ENCODE measurements at regions not wholly inside any gene's neighbourhood (a gene's known extent, or its start where the extent isn't known, plus 50 kb on each side); places are given as distances from the start of the nearest gene placed in this dataset.
A peak's percentile ranks its signal among the peaks of the same experiment; 100 is the strongest.

DNA sequence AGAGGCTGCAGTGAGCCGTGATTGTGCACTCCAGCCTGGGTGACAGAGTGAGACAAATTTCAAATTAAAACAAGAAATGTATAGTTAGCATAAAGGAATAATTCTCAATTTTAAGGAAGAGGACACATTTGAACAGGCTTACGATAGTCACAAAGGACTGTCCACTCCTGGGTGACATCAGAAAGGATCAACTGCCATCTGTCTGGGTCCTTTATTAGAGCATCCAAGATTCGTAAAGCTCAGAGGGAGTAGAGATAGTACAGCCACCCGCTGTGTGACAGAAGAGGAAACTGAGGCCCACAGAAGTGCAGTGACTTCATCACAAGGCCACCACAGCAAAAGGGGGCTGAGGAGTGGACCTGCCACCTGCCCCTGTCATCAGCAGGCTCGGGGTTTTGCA lies 149.3 kb upstream of the RBPJ start:
- H3K4me2 ChIP-seq (ENCODE audit: low read length): no peak overlapping the region
- H2BK120ac ChIP-seq (ENCODE audit: insufficient read depth, low read length, poor library complexity): no peak overlapping the region
- H3K79me1 ChIP-seq (ENCODE audit: low read length): no peaks in the 10 kb centered on the region
- no peak overlapping the region for H3K23ac ChIP-seq (ENCODE audit: low read length)
- H3K27me3 ChIP-seq (ENCODE audit: insufficient read depth, low read length): no peaks in the 10 kb centered on the region
- H3K9me3 ChIP-seq (ENCODE audit: insufficient read depth, low read depth, low read length): no peaks in the 10 kb centered on the region
- no peaks in the 10 kb centered on the region for H3K79me2 ChIP-seq (ENCODE audit: control insufficient read depth, insufficient read depth, low read length, poor library complexity)
- H2AK5ac ChIP-seq (ENCODE audit: low read length): no peak overlapping the region
- H3K4me3 ChIP-seq (ENCODE audit: low read depth, low read length): no peak overlapping the region
- H2BK12ac ChIP-seq (ENCODE audit: low read length): no peak overlapping the region
- peaks cover 0 to 4% of the 10 kb centered on the region in 2 experiments for H3K36me3 ChIP-seq (ENCODE audit: control insufficient read depth in 1 of 2, insufficient read depth in 2 of 2, low read length in 2 of 2)
- no CpG with 5 or more reads among the region's 5 CpGs for WGBS (ENCODE audit: extremely low coverage, insufficient coverage, insufficient read length)
- H4K12ac ChIP-seq (ENCODE audit: low read depth, low read length): no peak overlapping the region
- no peak overlapping the region for H3K18ac ChIP-seq (ENCODE audit: low read length)
- no peak overlapping the region for H2BK5ac ChIP-seq (ENCODE audit: low read depth, low read length, poor library complexity)
- no peak overlapping the region for H4K91ac ChIP-seq (ENCODE audit: low read depth, low read length)
- H3K4ac ChIP-seq (ENCODE audit: low read depth, low read length): no peak overlapping the region
- H3K4me1 ChIP-seq (ENCODE audit: control insufficient read depth in 1 of 2, insufficient read depth in 2 of 2, low read length in 2 of 2): peaks cover 0 to under 1% of the 10 kb centered on the region in 2 experiments
- no peak overlapping the region for H3K14ac ChIP-seq (ENCODE audit: low read length)
- H3K9ac ChIP-seq (ENCODE audit: low read length): no peak overlapping the region
- no peak overlapping the region for H3K27ac ChIP-seq (ENCODE audit: low read depth, low read length)
- H2AFZ ChIP-seq (ENCODE audit: insufficient read depth, low read length, poor library complexity): no peak overlapping the region
- H4K8ac ChIP-seq (ENCODE audit: low read depth, low read length): no peak overlapping the region
- no peak for DNase-seq

DNA sequence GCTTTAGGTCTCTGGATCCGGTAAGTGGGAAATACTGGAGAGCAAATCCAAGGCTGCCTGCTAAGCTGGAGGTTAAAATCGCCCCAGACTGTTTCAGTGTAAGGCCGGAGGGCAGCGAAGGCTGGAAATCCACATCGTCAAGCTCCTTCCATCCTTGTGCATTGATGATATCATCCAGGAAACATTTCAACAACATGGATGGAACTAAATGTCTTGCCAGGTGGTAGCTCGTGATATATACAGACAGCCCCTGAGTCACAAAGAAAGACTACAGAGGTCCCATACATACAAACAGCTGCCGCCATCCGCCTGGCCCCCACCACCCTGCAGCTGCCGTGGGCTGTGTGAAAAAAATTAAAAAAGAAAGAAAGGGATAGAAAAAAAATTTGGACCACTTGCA lies 148.9 kb upstream of the RBPJ start:
- Histone ChIP-seq H3K27ac (ENCODE audit: low read depth, low read length) (no peak overlapping the region), H3K4me2 (ENCODE audit: low read length) (no peak overlapping the region)
- no CpG with 5 or more reads among the region's 9 CpGs for WGBS (ENCODE audit: extremely low coverage, insufficient coverage, insufficient read length)

DNA sequence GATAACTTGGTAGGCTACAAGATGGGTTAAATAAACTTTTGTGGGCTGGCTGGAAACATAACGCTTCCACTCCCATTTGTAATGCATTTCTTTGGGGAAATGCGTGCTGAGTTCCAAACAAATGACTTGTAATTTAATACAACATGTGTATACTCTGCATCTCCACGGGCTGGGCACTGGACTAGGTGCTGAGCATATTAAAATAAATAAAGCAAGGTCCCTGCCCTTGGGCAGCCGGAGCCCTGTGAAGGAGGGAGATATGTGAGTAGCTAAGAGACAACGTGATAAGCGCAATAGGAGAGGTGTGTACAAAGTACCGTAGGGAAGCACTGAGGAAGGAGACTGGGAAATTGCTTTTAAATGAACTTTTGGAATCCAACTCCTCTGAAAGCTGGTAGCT lies 147.2 kb upstream of the RBPJ start:
- Histone ChIP-seq H3K4me2 (ENCODE audit: low read length) (no peak overlapping the region), H3K9me3 (ENCODE audit: insufficient read depth, low read depth, low read length) (no peaks in the 10 kb centered on the region), H3K23ac (ENCODE audit: low read length) (no peak overlapping the region), H2BK12ac (ENCODE audit: low read length) (no peak overlapping the region), H2AFZ (ENCODE audit: insufficient read depth, low read length, poor library complexity) (no peak overlapping the region), H3K27ac (ENCODE audit: low read depth, low read length) (no peak overlapping the region), H2BK5ac (ENCODE audit: low read depth, low read length, poor library complexity) (no peak overlapping the region), H3K9ac (ENCODE audit: low read length) (no peak overlapping the region), H3K18ac (ENCODE audit: low read length) (no peak overlapping the region), H3K79me1 (ENCODE audit: low read length) (no peaks in the 10 kb centered on the region), H4K12ac (ENCODE audit: low read depth, low read length) (no peak overlapping the region), H2BK120ac (ENCODE audit: insufficient read depth, low read length, poor library complexity) (no peak overlapping the region), H3K27me3 (ENCODE audit: insufficient read depth, low read length) (no peaks in the 10 kb centered on the region), H3K14ac (ENCODE audit: low read length) (no peak overlapping the region), H3K4ac (ENCODE audit: low read depth, low read length) (no peak overlapping the region), H3K79me2 (ENCODE audit: control insufficient read depth, insufficient read depth, low read length, poor library complexity) (no peaks in the 10 kb centered on the region), H4K91ac (ENCODE audit: low read depth, low read length) (no peak overlapping the region), H4K8ac (ENCODE audit: low read depth, low read length) (no peak overlapping the region), H3K4me3 (ENCODE audit: low read depth, low read length) (no peak overlapping the region), H3K36me3 (ENCODE audit: control insufficient read depth in 1 of 2, insufficient read depth in 2 of 2, low read length in 2 of 2) (peaks cover 0 to 4% of the 10 kb centered on the region in 2 experiments), H3K4me1 (ENCODE audit: control insufficient read depth in 1 of 2, insufficient read depth in 2 of 2, low read length in 2 of 2) (peaks cover 0 to 3% of the 10 kb centered on the region in 2 experiments), H2AK5ac (ENCODE audit: low read length) (no peak overlapping the region)
- no CpG with 5 or more reads among the region's 7 CpGs for WGBS (ENCODE audit: extremely low coverage, insufficient coverage, insufficient read length)
- DNase-seq: no peak

More for the DNA sequence above, 148.9 kb upstream of the RBPJ start:
- no peak overlapping the region for H3K4me3 ChIP-seq (ENCODE audit: low read depth, low read length)
- H2AFZ ChIP-seq (ENCODE audit: insufficient read depth, low read length, poor library complexity): no peak overlapping the region
- no peak overlapping the region for H2BK120ac ChIP-seq (ENCODE audit: insufficient read depth, low read length, poor library complexity)
- no peaks in the 10 kb centered on the region for H3K27me3 ChIP-seq (ENCODE audit: insufficient read depth, low read length)
- H3K79me1 ChIP-seq (ENCODE audit: low read length): no peaks in the 10 kb centered on the region
- H2BK5ac ChIP-seq (ENCODE audit: low read depth, low read length, poor library complexity): no peak overlapping the region
- no peak overlapping the region for H4K12ac ChIP-seq (ENCODE audit: low read depth, low read length)
- H4K8ac ChIP-seq (ENCODE audit: low read depth, low read length): no peak overlapping the region
- H3K4ac ChIP-seq (ENCODE audit: low read depth, low read length): no peak overlapping the region
- H3K4me1 ChIP-seq (ENCODE audit: control insufficient read depth in 1 of 2, insufficient read depth in 2 of 2, low read length in 2 of 2): peaks cover 0 to 3% of the 10 kb centered on the region in 2 experiments
- no peak overlapping the region for H2BK12ac ChIP-seq (ENCODE audit: low read length)
- H3K14ac ChIP-seq (ENCODE audit: low read length): no peak overlapping the region
- no peaks in the 10 kb centered on the region for H3K9me3 ChIP-seq (ENCODE audit: insufficient read depth, low read depth, low read length)
- H2AK5ac ChIP-seq (ENCODE audit: low read length): no peak overlapping the region
- H3K23ac ChIP-seq (ENCODE audit: low read length): no peak overlapping the region
- no peak overlapping the region for H3K9ac ChIP-seq (ENCODE audit: low read length)
- H3K79me2 ChIP-seq (ENCODE audit: control insufficient read depth, insufficient read depth, low read length, poor library complexity): no peaks in the 10 kb centered on the region
- peaks cover 0 to 4% of the 10 kb centered on the region in 2 experiments for H3K36me3 ChIP-seq (ENCODE audit: control insufficient read depth in 1 of 2, insufficient read depth in 2 of 2, low read length in 2 of 2)
- H3K18ac ChIP-seq (ENCODE audit: low read length): no peak overlapping the region
- DNase-seq: peak in 1 of 2 donors; percentile 42
- H4K91ac ChIP-seq (ENCODE audit: low read depth, low read length): no peak overlapping the region

DNA sequence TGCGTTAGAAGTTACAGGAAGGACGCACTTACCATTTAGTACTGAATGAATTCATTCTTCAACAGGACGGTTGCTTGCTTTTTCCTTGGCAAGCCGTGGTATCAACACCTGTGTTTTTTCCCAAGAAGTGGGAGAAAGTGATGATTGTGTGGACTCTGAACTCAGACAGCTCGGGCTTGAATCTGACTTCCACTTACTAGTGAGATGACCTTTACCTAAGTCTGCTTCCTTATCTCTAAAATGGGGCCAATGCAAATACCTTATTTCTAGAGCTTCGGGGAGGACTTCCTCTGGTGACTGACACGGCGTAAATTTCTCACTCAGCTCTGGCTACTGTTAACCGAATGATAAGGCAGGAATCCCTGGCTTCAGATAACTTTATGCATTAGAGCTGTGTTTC lies 146.8 kb upstream of the RBPJ start:
- no peaks in the 10 kb centered on the region for H3K9me3 ChIP-seq (ENCODE audit: insufficient read depth, low read depth, low read length)
- DNase-seq: no peak
- WGBS (ENCODE audit: extremely low coverage, insufficient coverage, insufficient read length): no CpG with 5 or more reads among the region's 9 CpGs
- H3K79me2 ChIP-seq (ENCODE audit: control insufficient read depth, insufficient read depth, low read length, poor library complexity): no peaks in the 10 kb centered on the region
- no peak overlapping the region for H4K12ac ChIP-seq (ENCODE audit: low read depth, low read length)
- H3K18ac ChIP-seq (ENCODE audit: low read length): no peak overlapping the region
- no peaks in the 10 kb centered on the region for H3K79me1 ChIP-seq (ENCODE audit: low read length)
- no peak overlapping the region for H4K91ac ChIP-seq (ENCODE audit: low read depth, low read length)
- H3K4ac ChIP-seq (ENCODE audit: low read depth, low read length): no peak overlapping the region
- no peak overlapping the region for H2BK5ac ChIP-seq (ENCODE audit: low read depth, low read length, poor library complexity)
- no peak overlapping the region for H2AFZ ChIP-seq (ENCODE audit: insufficient read depth, low read length, poor library complexity)
- H3K4me1 ChIP-seq (ENCODE audit: control insufficient read depth in 1 of 2, insufficient read depth in 2 of 2, low read length in 2 of 2): peaks cover 0 to 3% of the 10 kb centered on the region in 2 experiments
- H3K23ac ChIP-seq (ENCODE audit: low read length): no peak overlapping the region
- no peak overlapping the region for H2BK12ac ChIP-seq (ENCODE audit: low read length)
- no peak overlapping the region for H2AK5ac ChIP-seq (ENCODE audit: low read length)
- no peak overlapping the region for H3K27ac ChIP-seq (ENCODE audit: low read depth, low read length)
- no peak overlapping the region for H2BK120ac ChIP-seq (ENCODE audit: insufficient read depth, low read length, poor library complexity)
- H3K36me3 ChIP-seq (ENCODE audit: control insufficient read depth in 1 of 2, insufficient read depth in 2 of 2, low read length in 2 of 2): peaks cover 0 to 4% of the 10 kb centered on the region in 2 experiments
- no peak overlapping the region for H3K9ac ChIP-seq (ENCODE audit: low read length)
- H3K27me3 ChIP-seq (ENCODE audit: insufficient read depth, low read length): no peaks in the 10 kb centered on the region
- H3K4me3 ChIP-seq (ENCODE audit: low read depth, low read length): no peak overlapping the region
- H3K14ac ChIP-seq (ENCODE audit: low read length): no peak overlapping the region
- no peak overlapping the region for H4K8ac ChIP-seq (ENCODE audit: low read depth, low read length)
- H3K4me2 ChIP-seq (ENCODE audit: low read length): no peak overlapping the region
